NB4 (cell line): ENCODE measurements at regions not wholly inside any gene's neighbourhood (a gene's known extent, or its start where the extent isn't known, plus 50 kb on each side); places are given as distances from the start of the nearest gene placed in this dataset.

Experiments used
- POLR2A ChIP-seq: IDR thresholded peaks from 2 replicates; pipeline ENCODE4 v1.6.1; 2011; ENCODE audit warnings: mild to moderate bottlenecking; ENCODE audit not compliant: insufficient read length; ENCODE audit errors: extremely low read depth
- TF ChIP-seq, protein P1 (sequence below): IDR thresholded peaks from one replicate; pipeline ENCODE4 v1.5.1; 2012; ENCODE audit warnings: low read depth, low read length
- TF ChIP-seq, protein P2 (sequence below): IDR thresholded peaks from 2 replicates; pipeline ENCODE4 v1.6.1; 2011; ENCODE audit warnings: low read depth, low read length

DNA sequence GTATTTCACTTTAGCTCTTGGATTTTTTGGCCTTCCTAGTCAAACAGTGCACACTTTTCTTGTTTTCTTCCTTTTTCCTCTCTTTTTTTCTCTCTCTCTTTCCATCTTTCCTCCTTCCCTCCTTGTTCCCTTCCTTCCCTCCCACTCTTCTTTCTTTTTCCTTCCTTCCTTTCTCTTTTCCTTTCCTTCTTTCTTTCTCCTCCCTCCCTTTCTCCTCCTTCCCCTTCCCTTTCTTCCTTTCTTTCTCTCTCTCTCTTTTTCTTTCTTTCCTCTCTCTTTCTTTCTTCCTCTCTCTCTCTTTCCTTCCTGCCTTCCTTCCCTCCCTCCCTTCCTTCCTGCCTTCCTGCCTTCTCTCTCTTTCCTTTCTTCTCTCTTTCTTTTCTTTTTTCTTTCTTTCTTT, 181.6 kb upstream of the ELAC2 start:
- TF ChIP-seq, protein P1, sequence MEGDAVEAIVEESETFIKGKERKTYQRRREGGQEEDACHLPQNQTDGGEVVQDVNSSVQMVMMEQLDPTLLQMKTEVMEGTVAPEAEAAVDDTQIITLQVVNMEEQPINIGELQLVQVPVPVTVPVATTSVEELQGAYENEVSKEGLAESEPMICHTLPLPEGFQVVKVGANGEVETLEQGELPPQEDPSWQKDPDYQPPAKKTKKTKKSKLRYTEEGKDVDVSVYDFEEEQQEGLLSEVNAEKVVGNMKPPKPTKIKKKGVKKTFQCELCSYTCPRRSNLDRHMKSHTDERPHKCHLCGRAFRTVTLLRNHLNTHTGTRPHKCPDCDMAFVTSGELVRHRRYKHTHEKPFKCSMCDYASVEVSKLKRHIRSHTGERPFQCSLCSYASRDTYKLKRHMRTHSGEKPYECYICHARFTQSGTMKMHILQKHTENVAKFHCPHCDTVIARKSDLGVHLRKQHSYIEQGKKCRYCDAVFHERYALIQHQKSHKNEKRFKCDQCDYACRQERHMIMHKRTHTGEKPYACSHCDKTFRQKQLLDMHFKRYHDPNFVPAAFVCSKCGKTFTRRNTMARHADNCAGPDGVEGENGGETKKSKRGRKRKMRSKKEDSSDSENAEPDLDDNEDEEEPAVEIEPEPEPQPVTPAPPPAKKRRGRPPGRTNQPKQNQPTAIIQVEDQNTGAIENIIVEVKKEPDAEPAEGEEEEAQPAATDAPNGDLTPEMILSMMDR, result no peak
- no peak for TF ChIP-seq POLR2A
- TF ChIP-seq, protein P2, sequence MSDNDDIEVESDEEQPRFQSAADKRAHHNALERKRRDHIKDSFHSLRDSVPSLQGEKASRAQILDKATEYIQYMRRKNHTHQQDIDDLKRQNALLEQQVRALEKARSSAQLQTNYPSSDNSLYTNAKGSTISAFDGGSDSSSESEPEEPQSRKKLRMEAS, result no peak
